Esophagus squamous epithelium (tissue), 4 donors: ENCODE measurements at regions not wholly inside any gene's neighbourhood (a gene's known extent, or its start where the extent isn't known, plus 50 kb on each side); places are given as distances from the start of the nearest gene placed in this dataset.

Source experiments
- CTCF ChIP-seq, 6 experiments: fragments of 450-650 bp in 4 of 6; fragments of 200-600 bp in 2 of 6; sonication (generic) in 2 of 6; IDR thresholded peaks; one replicate each; pipeline ENCODE4 v1.5.1; 2016 to 2019; ENCODE audit warnings: antibody characterized with exemption in 6 of 6, mild to moderate bottlenecking in 4 of 6, moderate library complexity in 4 of 6
- POLR2A ChIP-seq, 4 donors: fragments of 450-650 bp; IDR thresholded peaks; one replicate each; pipeline ENCODE4 v1.6.1; 2017; ENCODE audit warnings: antibody characterized with exemption in 4 of 4, mild to moderate bottlenecking in 4 of 4, moderate library complexity in 3 of 4

- TF ChIP-seq CTCF (IDR thresholded peaks at IDR 0.05) (no peak), POLR2A (IDR thresholded peaks at IDR 0.05) (no peak)
Observed at GRCh38 chr6:104411302-104411701, 448.4 kb downstream of the HACE1 start.
